Gastrocnemius medialis (tissue), 4 donors: ENCODE measurements at regions not wholly inside any gene's neighbourhood (a gene's known extent, or its start where the extent isn't known, plus 50 kb on each side); places are given as distances from the start of the nearest gene placed in this dataset.

Experiments
- POLR2A ChIP-seq, 2 donors: fragments of 450-650 bp; IDR thresholded peaks; one replicate each; pipeline ENCODE4 v1.6.1; 2017; ENCODE audit warnings: antibody characterized with exemption in 2 of 2, mild to moderate bottlenecking in 2 of 2, moderate library complexity in 2 of 2
- TF ChIP-seq, protein P1 (sequence below), 5 experiments: fragments of 450-650 bp in 3 of 5; fragments of 200-600 bp in 2 of 5; sonication (generic) in 2 of 5; IDR thresholded peaks in 4 of 5; conservative IDR thresholded peaks in 1 of 5; 1 replicate in 4 of 5; 2 replicates in 1 of 5; pipeline ENCODE4 v1.5.1; 2016 to 2019; ENCODE audit warnings: antibody characterized with exemption in 5 of 5, mild to moderate bottlenecking in 3 of 5, moderate library complexity in 3 of 5

- TF ChIP-seq, protein P1, sequence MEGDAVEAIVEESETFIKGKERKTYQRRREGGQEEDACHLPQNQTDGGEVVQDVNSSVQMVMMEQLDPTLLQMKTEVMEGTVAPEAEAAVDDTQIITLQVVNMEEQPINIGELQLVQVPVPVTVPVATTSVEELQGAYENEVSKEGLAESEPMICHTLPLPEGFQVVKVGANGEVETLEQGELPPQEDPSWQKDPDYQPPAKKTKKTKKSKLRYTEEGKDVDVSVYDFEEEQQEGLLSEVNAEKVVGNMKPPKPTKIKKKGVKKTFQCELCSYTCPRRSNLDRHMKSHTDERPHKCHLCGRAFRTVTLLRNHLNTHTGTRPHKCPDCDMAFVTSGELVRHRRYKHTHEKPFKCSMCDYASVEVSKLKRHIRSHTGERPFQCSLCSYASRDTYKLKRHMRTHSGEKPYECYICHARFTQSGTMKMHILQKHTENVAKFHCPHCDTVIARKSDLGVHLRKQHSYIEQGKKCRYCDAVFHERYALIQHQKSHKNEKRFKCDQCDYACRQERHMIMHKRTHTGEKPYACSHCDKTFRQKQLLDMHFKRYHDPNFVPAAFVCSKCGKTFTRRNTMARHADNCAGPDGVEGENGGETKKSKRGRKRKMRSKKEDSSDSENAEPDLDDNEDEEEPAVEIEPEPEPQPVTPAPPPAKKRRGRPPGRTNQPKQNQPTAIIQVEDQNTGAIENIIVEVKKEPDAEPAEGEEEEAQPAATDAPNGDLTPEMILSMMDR (IDR thresholded peaks at IDR 0.05 in 4 of 5, conservative IDR thresholded peaks at IDR 0.05 in 1 of 5), result no peak
- no peak for TF ChIP-seq POLR2A (IDR thresholded peaks at IDR 0.05)
Observed at GRCh38 chr21:25361765-25362164, 245.5 kb downstream of the MRPL39 start.
